ENCODE measurements at regions not wholly inside any gene's neighbourhood (a gene's known extent, or its start where the extent isn't known, plus 50 kb on each side); places are given as distances from the start of the nearest gene placed in this dataset.

DNA sequence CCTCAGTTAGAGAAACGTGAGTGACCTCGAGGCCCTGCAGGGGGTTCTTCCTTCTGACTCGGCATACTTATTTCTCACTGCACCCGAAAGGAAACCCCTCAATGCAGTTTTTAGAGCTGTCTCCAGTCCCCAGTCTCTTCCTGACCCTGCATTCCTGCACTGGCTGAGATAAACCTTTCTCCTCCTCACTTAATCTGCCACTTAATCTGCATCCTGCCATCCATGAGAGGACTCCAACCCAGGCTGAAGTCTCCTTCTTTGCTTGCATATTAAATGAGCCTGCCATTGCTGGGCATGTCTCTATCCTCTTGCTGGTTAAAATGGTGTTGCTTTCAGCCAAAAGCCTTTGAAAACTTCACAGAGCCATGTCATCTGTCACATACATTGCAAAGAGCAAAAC, 125.6 kb upstream of the GATA6 start:
- in situ Hi-C loops (cut with HindIII; ENCODE audit: low sequenced_read_pairs), result no loop called here

DNA sequence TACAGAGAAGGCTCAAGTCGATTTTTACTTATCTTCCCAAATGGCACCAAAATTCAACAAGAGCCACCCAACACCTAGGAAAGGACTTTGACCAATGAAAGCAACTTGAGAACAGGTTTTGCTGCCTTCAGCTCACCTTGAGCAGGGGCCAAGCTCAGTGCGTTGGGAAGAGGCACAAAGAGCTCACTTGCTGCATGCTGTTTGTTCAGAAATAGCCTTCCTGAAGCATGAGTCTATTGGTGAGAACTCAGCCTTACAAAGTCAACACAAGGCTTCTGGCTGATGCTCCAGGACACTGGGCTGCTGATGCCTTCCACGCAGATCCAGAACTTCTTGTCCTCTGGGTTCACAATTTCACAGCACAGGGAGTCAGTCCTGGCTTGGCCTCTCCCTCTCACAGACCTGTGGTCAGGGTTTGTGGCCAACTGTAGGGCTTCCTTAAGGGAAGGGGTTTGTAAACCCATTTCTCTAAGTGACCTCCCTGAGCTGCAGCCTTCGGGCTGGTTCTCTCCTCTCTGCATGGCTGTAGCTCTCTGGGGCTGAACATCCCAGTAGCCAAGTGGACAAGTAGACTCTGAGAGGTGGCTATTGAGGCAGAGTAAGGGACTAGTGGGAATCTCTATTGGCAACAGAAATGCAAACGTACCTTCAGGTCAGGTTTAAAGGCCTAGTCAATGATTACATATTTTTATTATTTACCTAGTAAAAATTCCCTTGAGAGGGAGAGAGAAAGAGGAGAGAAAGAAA, 124.7 kb upstream of the GATA6 start:
- no peak for DNase-seq (ENCODE audit: low read depth)
- in situ Hi-C loops (cut with HindIII; ENCODE audit: low sequenced_read_pairs), result no loop called here
- TF ChIP-seq, protein P1, sequence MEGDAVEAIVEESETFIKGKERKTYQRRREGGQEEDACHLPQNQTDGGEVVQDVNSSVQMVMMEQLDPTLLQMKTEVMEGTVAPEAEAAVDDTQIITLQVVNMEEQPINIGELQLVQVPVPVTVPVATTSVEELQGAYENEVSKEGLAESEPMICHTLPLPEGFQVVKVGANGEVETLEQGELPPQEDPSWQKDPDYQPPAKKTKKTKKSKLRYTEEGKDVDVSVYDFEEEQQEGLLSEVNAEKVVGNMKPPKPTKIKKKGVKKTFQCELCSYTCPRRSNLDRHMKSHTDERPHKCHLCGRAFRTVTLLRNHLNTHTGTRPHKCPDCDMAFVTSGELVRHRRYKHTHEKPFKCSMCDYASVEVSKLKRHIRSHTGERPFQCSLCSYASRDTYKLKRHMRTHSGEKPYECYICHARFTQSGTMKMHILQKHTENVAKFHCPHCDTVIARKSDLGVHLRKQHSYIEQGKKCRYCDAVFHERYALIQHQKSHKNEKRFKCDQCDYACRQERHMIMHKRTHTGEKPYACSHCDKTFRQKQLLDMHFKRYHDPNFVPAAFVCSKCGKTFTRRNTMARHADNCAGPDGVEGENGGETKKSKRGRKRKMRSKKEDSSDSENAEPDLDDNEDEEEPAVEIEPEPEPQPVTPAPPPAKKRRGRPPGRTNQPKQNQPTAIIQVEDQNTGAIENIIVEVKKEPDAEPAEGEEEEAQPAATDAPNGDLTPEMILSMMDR (IDR thresholded peaks at IDR 0.05; ENCODE audit: low read depth, low read length, missing control alignments), result no peak
- no peak overlapping the region for H3K4me3 ChIP-seq (ENCODE audit: low read depth, low read length)

More for the DNA sequence above, 125.6 kb upstream of the GATA6 start:
- TF ChIP-seq, protein P1 (IDR thresholded peaks at IDR 0.05; ENCODE audit: low read depth, low read length, missing control alignments), result no peak
- DNase-seq (ENCODE audit: low read depth), result no peak
- no peak overlapping the region for H3K4me3 ChIP-seq (ENCODE audit: low read depth, low read length)

DNA sequence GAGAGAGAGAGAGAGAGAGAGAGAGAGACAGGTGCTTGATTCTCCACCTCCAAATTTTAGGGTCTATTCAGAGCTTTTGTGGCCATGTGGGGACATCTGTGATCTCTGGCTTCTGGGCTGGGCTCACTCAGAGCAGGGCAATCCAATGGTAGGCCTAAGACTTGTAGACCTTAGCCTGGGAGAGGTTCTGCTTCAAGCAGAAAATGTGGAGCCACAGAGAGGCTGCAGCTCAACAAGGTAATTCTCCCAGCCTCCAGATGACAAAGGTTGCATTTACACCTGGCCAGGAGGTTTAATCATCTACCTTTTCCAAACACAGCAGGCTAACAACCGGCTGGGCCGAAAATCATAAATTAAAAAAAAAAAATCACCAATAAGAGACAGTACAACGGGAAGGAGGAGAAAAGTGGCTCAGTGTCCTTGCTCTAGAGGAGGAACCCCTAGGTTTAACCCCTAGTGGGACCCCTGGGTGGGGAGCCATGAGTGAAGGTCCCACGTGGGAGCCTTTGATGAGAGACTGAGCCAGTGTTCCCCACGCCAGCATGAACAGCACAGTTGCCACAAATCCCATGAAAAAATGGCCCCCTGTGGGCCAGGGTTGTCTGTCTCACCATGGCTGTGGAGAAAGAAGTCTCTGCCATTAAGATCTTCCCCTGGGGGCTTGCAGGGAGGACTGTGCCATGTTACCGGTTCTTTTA, 124.0 kb upstream of the GATA6 start:
- DNase-seq (ENCODE audit: low read depth), result no peak
- in situ Hi-C loops (cut with HindIII; ENCODE audit: low sequenced_read_pairs), result no loop called here
- no peak overlapping the region for H3K4me3 ChIP-seq (ENCODE audit: low read depth, low read length)
- TF ChIP-seq, protein P1 (IDR thresholded peaks at IDR 0.05; ENCODE audit: low read depth, low read length, missing control alignments), result no peak

DNA sequence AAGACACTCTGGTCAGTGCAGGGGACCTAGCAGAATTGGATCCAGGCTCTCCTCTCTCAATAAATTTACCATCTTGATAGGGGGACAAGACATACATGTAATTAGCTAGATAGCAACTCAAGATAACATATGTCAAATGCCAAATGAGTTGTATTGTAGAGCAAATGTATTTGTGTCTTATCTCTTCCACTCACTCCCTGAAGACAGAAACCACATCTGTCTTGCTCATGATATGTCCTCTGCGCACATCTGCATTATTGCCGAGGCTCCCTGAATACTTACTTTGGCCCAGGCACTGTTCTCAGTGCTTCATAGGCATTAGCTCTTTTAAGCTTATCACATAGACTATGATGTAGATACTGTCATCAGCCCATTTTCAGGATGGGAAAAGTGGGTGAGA, 122.9 kb upstream of the GATA6 start:
- in situ Hi-C loops (cut with HindIII; ENCODE audit: low sequenced_read_pairs), result no loop called here
- TF ChIP-seq, protein P1 (IDR thresholded peaks at IDR 0.05; ENCODE audit: low read depth, low read length, missing control alignments), result no peak
- no peak for DNase-seq (ENCODE audit: low read depth)
- H3K4me3 ChIP-seq (ENCODE audit: low read depth, low read length), result no peak overlapping the region

DNA sequence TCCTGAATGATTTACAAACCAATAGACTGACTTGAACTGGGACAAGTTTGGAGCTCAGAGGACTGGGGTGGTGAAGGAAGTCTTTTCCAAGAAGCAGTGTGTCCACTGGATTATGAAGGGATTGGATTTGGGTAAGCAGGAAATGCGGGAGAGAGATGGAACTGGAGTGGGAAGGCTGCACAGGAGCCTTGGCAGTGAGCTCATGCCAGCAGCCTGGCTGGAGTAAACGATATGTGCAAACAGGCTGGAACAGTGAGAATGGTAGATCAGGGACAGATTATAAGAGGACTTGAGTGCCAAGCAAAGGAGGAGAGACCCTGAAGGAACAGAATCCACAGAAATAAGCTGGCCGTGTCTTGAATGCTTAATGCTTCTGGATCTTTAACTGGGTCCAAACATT, 121.9 kb upstream of the GATA6 start:
- TF ChIP-seq, protein P1 (IDR thresholded peaks at IDR 0.05; ENCODE audit: low read depth, low read length, missing control alignments), result no peak
- in situ Hi-C loops (cut with HindIII; ENCODE audit: low sequenced_read_pairs), result no loop called here
- DNase-seq (ENCODE audit: low read depth), result no peak

DNA sequence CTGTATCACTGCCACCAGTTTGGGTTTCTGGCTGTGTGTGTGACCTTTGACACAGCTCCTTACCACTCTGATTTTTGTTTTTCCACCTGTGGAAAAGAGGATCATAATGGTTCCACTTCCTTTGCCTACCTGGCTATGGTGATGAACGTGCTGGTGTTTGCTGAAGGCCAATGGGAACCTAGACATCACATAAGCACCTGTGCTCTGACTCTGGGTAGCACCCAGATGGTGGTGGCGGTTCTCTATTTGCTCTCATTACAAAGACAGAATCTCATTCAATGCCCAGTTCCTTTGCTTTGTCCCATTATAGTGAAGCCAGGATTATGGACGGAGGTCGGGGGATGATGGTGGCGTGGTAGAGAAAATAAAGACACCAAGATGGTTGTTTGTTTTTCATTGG, 121.2 kb upstream of the GATA6 start:
- TF ChIP-seq, protein P1 (IDR thresholded peaks at IDR 0.05; ENCODE audit: low read depth, low read length, missing control alignments), result no peak
- no peak for DNase-seq (ENCODE audit: low read depth)
- no peak overlapping the region for H3K4me3 ChIP-seq (ENCODE audit: low read depth, low read length)
- in situ Hi-C loops (cut with HindIII; ENCODE audit: low sequenced_read_pairs), result no loop called here

More for the DNA sequence above, 121.9 kb upstream of the GATA6 start:
- no peak overlapping the region for H3K4me3 ChIP-seq (ENCODE audit: low read depth, low read length)

Measured in astrocyte of the cerebellum (primary cell).